ENCODE measurements at regions not wholly inside any gene's neighbourhood (a gene's known extent, or its start where the extent isn't known, plus 50 kb on each side); places are given as distances from the start of the nearest gene placed in this dataset.

DNA sequence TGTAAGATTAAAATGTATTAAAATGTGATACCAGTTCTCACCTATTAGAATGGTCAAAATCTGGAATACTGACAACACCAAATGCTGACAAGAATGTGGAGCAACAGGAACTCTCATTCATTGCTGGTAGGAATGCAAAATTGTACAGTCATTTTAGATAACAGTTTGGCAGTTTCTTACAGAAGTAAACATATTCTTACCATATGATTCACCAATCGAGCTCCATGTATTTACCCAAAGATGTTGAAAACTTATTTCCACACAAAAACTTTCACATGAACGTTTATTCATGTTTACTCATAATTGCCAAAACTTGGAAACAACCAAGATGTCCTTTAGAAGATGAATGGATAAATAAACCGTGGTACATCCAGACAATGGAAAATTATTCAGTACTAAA is 1193.5 kb upstream of the ACVR2A start:
- DNase-seq: no peak
- H3K23me2 ChIP-seq (ENCODE audit: insufficient read length, low read depth, low read length, poor library complexity, severe bottlenecking): no peaks in the 10 kb centered on the region
- H3K9ac ChIP-seq (ENCODE audit: extremely low read depth, insufficient read length, low read length): no peak overlapping the region
- H3K18ac ChIP-seq (ENCODE audit: insufficient read length, low read depth, low read length): no peak overlapping the region
- no peak overlapping the region for H2BK15ac ChIP-seq (ENCODE audit: low read depth, low read length)
- H4K8ac ChIP-seq (replicated peaks; ENCODE audit: insufficient read length, low read depth, low read length): no peak overlapping the region
- Mint-ChIP-seq H3K36me3 (ENCODE audit: insufficient read depth in 1 of 3, low read depth in 3 of 3) (peaks cover 30 to 49% (median 38%) of the 10 kb centered on the region in 3 experiments), H3K9me3 (peaks cover 24 to 40% of the 10 kb centered on the region in 2 experiments), H3K4me1 (no peaks in the 10 kb centered on the region), H3K27me3 (ENCODE audit: low read depth) (no peaks in the 10 kb centered on the region), H3K4me3 (no peak overlapping the region), H3K27ac (no peak overlapping the region)
- no peaks in the 10 kb centered on the region for H3K79me2 ChIP-seq (ENCODE audit: insufficient read depth, low read length)
- no peak overlapping the region for H3K27ac ChIP-seq (ENCODE audit: insufficient read length, low read depth, low read length)
- no peak overlapping the region for H2BK5ac ChIP-seq (ENCODE audit: insufficient read length, low read length)
- H3K4me2 ChIP-seq (ENCODE audit: insufficient read depth, insufficient read length, low read length): no peak overlapping the region
- no CpG with 5 or more reads among the region's 3 CpGs for WGBS (ENCODE audit: extremely low coverage, insufficient read length, low lambda C conversion rate)
- no peak overlapping the region for H4K5ac ChIP-seq (ENCODE audit: insufficient read length, low read depth, low read length)
- no peak overlapping the region for H2AFZ ChIP-seq (ENCODE audit: low read length)
- no peak overlapping the region for H3K14ac ChIP-seq (ENCODE audit: insufficient read depth, low read length)
- no peaks in the 10 kb centered on the region for H3K4me1 ChIP-seq (ENCODE audit: insufficient read depth, low read length)
- no peak overlapping the region for H2AK5ac ChIP-seq (ENCODE audit: insufficient read length, low read length)
- no peak overlapping the region for H3K4ac ChIP-seq (ENCODE audit: low read depth, low read length)
- H3K56ac ChIP-seq (ENCODE audit: insufficient read length, low read depth, low read length): no peak overlapping the region
- TF ChIP-seq, protein P1, sequence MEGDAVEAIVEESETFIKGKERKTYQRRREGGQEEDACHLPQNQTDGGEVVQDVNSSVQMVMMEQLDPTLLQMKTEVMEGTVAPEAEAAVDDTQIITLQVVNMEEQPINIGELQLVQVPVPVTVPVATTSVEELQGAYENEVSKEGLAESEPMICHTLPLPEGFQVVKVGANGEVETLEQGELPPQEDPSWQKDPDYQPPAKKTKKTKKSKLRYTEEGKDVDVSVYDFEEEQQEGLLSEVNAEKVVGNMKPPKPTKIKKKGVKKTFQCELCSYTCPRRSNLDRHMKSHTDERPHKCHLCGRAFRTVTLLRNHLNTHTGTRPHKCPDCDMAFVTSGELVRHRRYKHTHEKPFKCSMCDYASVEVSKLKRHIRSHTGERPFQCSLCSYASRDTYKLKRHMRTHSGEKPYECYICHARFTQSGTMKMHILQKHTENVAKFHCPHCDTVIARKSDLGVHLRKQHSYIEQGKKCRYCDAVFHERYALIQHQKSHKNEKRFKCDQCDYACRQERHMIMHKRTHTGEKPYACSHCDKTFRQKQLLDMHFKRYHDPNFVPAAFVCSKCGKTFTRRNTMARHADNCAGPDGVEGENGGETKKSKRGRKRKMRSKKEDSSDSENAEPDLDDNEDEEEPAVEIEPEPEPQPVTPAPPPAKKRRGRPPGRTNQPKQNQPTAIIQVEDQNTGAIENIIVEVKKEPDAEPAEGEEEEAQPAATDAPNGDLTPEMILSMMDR (conservative IDR thresholded peaks at IDR 0.05): no peak
- H4K20me1 ChIP-seq (ENCODE audit: control insufficient read depth, insufficient read depth, insufficient read length): no peaks in the 10 kb centered on the region
- no peak overlapping the region for H3K23ac ChIP-seq (ENCODE audit: insufficient read length, low read depth, low read length)
- no peaks in the 10 kb centered on the region for H3K9me3 ChIP-seq (ENCODE audit: control insufficient read depth, low read depth, low read length)
- no peak overlapping the region for H3T11ph ChIP-seq (ENCODE audit: low read length)
- H2BK20ac ChIP-seq (ENCODE audit: low read depth, low read length, poor library complexity, severe bottlenecking): no peak overlapping the region
- H3K79me1 ChIP-seq (ENCODE audit: insufficient read depth, low read depth, low read length, poor library complexity, severe bottlenecking): no peaks in the 10 kb centered on the region
- H2BK12ac ChIP-seq (ENCODE audit: insufficient read length, low read depth, low read length): no peak overlapping the region
- H2BK120ac ChIP-seq (ENCODE audit: low read depth, low read length, poor library complexity, severe bottlenecking): no peak overlapping the region
- H4K91ac ChIP-seq (ENCODE audit: insufficient read length, low read depth, low read length): no peak overlapping the region
- no peaks in the 10 kb centered on the region for H3K27me3 ChIP-seq (ENCODE audit: insufficient read depth, low read length)
